ENCODE measurements at regions not wholly inside any gene's neighbourhood (a gene's known extent, or its start where the extent isn't known, plus 50 kb on each side); places are given as distances from the start of the nearest gene placed in this dataset.

GRCh38 chr22:19578180-19579004, 54.2 kb upstream of the CLDN5 start:
- Histone ChIP-seq H3K4me3 (ENCODE audit: low read depth, low read length) (no peak overlapping the region), H3K4me1 (no peaks in the 10 kb centered on the region), H3K36me3 (ENCODE audit: control insufficient read depth, insufficient read depth, low read length) (no peaks in the 10 kb centered on the region), H3K27me3 (replicated peaks; ENCODE audit: control insufficient read depth, insufficient read depth, low read length) (no peaks in the 10 kb centered on the region), H3K9me3 (no peaks in the 10 kb centered on the region)
- DNase-seq, result no peak
- no peak overlapping the region for H3K4me3 Mint-ChIP-seq (ENCODE audit: unreplicated experiment)
- POLR2A ChIA-PET, result no interaction called here
- no peaks in the 10 kb centered on the region for H3K4me1 Mint-ChIP-seq (ENCODE audit: low read depth, unreplicated experiment)
- CTCF ChIA-PET, result interaction anchor here (0.6 kb wide), 1 partner anchor 54 kb away, joined by 3 read pairs; no protein-coding TSS in a partner anchor
- H3K27me3 Mint-ChIP-seq (ENCODE audit: insufficient read depth, unreplicated experiment), result peaks cover 7% of the 10 kb centered on the region
- H3K27ac Mint-ChIP-seq (ENCODE audit: unreplicated experiment), result no peak overlapping the region
- BruUV-seq (replicated peaks), result no TSS peak
- TF ChIP-seq CTCF (IDR thresholded peaks at IDR 0.05; ENCODE audit: insufficient read depth in 1 of 2, low read depth in 1 of 2, low read length in 1 of 2, severe bottlenecking in 1 of 2, unreplicated experiment in 1 of 2), result no peak
- no peaks in the 10 kb centered on the region for H3K9me3 Mint-ChIP-seq (ENCODE audit: unreplicated experiment)
- intact Hi-C loops (cut with micrococcal nuclease; ENCODE audit: unreplicated experiment), result loop anchor here (5.0 kb wide), 1 partner anchor 54 kb away; no protein-coding TSS in a partner anchor
- H3K36me3 Mint-ChIP-seq (ENCODE audit: insufficient read depth, unreplicated experiment), result no peaks in the 10 kb centered on the region

- no peaks in the 10 kb centered on the region for H3K36me3 ChIP-seq (ENCODE audit: control insufficient read depth, insufficient read depth, low read length)
- H3K4me3 ChIP-seq (ENCODE audit: low read depth, low read length), result no peak overlapping the region
- no peak for TF ChIP-seq CTCF (IDR thresholded peaks at IDR 0.05; ENCODE audit: insufficient read depth in 1 of 2, low read depth in 1 of 2, low read length in 1 of 2, severe bottlenecking in 1 of 2, unreplicated experiment in 1 of 2)
- no peaks in the 10 kb centered on the region for H3K4me1 ChIP-seq
- ChIA-PET CTCF (interaction anchor here (0.6 kb wide), 1 partner anchor 53 kb away, joined by 3 read pairs; no protein-coding TSS in a partner anchor), POLR2A (no interaction called here)
- no peak for DNase-seq
- H3K4me3 Mint-ChIP-seq (ENCODE audit: unreplicated experiment), result no peak overlapping the region
- no peaks in the 10 kb centered on the region for H3K9me3 Mint-ChIP-seq (ENCODE audit: unreplicated experiment)
- H3K4me1 Mint-ChIP-seq (ENCODE audit: low read depth, unreplicated experiment), result no peaks in the 10 kb centered on the region
- H3K36me3 Mint-ChIP-seq (ENCODE audit: insufficient read depth, unreplicated experiment), result no peaks in the 10 kb centered on the region
- intact Hi-C loops (cut with micrococcal nuclease; ENCODE audit: unreplicated experiment), result loop anchor here (5.0 kb wide), 1 partner anchor 53 kb away; no protein-coding TSS in a partner anchor
- peaks cover 4% of the 10 kb centered on the region for H3K27me3 Mint-ChIP-seq (ENCODE audit: insufficient read depth, unreplicated experiment)
- no peaks in the 10 kb centered on the region for H3K27me3 ChIP-seq (replicated peaks; ENCODE audit: control insufficient read depth, insufficient read depth, low read length)
- no peaks in the 10 kb centered on the region for H3K9me3 ChIP-seq
- no peak overlapping the region for H3K27ac Mint-ChIP-seq (ENCODE audit: unreplicated experiment)
- no TSS peak for BruUV-seq (replicated peaks)
These were observed 55.1 kb upstream of the CLDN5 start for GRCh38 chr22:19579115-19579811.

- ChIA-PET CTCF (no interaction called here), POLR2A (no interaction called here)
- H3K36me3 Mint-ChIP-seq (ENCODE audit: insufficient read depth, unreplicated experiment), result no peaks in the 10 kb centered on the region
- H3K4me1 Mint-ChIP-seq (ENCODE audit: low read depth, unreplicated experiment), result no peaks in the 10 kb centered on the region
- no peak overlapping the region for H3K4me3 Mint-ChIP-seq (ENCODE audit: unreplicated experiment)
- Histone ChIP-seq H3K27me3 (replicated peaks; ENCODE audit: control insufficient read depth, insufficient read depth, low read length) (no peaks in the 10 kb centered on the region), H3K4me1 (no peaks in the 10 kb centered on the region), H3K36me3 (ENCODE audit: control insufficient read depth, insufficient read depth, low read length) (no peaks in the 10 kb centered on the region), H3K4me3 (ENCODE audit: low read depth, low read length) (no peak overlapping the region), H3K9me3 (no peaks in the 10 kb centered on the region)
- H3K27me3 Mint-ChIP-seq (ENCODE audit: insufficient read depth, unreplicated experiment), result peaks cover 4% of the 10 kb centered on the region
- no peak overlapping the region for H3K27ac Mint-ChIP-seq (ENCODE audit: unreplicated experiment)
- no TSS peak for BruUV-seq (replicated peaks)
- no peak for TF ChIP-seq CTCF (IDR thresholded peaks at IDR 0.05; ENCODE audit: insufficient read depth in 1 of 2, low read depth in 1 of 2, low read length in 1 of 2, severe bottlenecking in 1 of 2, unreplicated experiment in 1 of 2)
- no peak for DNase-seq
- no peaks in the 10 kb centered on the region for H3K9me3 Mint-ChIP-seq (ENCODE audit: unreplicated experiment)
- intact Hi-C loops (cut with micrococcal nuclease; ENCODE audit: unreplicated experiment), result loop anchor here (5.0 kb wide), 1 partner anchor 52 kb away; no protein-coding TSS in a partner anchor
These were observed 55.7 kb upstream of the CLDN5 start for GRCh38 chr22:19579880-19580279.
